NCI-H526 treated with DMSO at 0.1 percent for 48 hours (cell line): ENCODE measurements at regions not wholly inside any gene's neighbourhood (a gene's known extent, or its start where the extent isn't known, plus 50 kb on each side); places are given as distances from the start of the nearest gene placed in this dataset.
"Not testable (repeated sequence)": the region's sequence is repeated elsewhere in the genome, so short reads cannot be mapped to it uniquely, and the experiment has no call there.

ENCODE experiments used
- DNase-seq: peaks from one replicate; lab custom pipeline; 2025; lab: John Stamatoyannopoulos, UW

DNA sequence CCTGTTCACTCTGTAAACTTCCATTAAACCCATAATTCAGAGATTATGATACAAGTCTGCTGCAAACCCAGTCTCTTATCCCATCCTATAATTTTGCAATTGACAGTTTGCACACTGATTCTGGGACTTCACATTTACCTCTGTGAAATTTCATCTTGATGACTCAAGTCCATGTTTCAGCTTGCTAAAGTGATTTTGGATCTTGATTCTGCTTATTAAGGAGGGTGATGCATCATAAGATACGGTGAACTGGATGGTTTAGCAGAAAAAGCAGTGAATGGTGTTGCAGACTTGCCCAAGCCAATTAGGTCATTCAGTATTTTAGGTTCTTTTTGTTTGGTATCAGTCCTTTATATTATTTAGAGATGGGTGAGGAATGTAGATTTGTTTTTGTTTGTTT lies 125.5 kb upstream of the PODXL start:
- DNase-seq = no peak

DNA sequence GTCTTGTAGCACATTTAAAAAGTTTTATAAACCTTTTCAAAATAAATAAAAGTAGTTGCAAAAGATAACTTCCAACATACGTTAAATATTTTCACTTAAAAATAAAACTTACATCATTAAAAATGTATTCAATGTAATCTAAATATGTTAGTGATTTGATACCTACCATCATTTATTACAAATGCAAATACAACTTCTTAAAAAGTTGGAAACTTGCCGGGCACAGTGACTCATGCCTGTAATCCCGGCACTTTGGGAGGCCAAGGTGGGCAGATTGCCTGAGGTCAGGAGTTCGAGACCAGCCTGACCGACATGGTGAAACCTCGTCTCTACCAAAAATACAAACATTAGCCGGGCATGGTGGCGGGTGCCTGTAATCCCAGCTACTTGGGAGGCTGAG lies 122.6 kb upstream of the PODXL start:
- not testable (repeated sequence) for DNase-seq

DNA sequence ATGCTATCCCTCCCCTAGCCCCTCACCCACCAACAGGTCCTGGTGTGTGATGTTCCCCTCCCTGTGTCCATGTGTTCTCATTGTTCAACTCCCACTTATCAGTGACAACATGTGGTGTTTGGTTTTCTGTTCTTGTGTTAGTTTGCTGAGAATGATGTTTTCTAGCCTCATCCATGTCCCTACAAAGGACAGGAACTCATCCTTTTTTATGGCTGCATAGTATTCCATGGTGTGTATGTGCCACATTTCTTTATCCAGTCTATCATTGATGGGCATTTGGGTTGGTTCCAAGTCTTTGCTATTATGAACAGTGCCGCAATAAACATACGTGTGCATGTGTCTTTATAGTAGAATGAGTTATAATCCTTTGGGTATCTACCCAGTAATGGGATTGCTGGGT lies 120.4 kb upstream of the PODXL start:
- not testable (repeated sequence) for DNase-seq

DNA sequence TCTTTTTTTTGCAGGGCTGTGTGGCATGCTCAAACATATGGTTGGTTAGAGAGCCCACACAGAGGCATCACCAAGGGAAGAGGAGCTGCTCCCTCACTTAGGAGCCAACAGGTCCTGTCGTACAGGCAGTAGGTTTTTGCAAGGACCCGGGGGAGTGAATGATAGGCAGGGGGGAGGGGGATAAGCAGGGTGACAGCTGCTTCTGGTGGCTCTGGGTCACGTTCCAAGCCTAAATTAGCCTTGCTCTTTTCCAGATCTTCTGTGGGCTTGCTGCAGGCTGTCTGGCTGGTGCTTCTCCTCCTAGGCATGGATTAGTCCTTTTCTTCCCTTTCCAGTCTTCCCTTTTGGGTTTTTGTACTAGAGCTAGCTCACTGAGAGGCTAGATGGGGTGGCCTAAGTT lies 117.7 kb upstream of the PODXL start:
- DNase-seq = no peak

DNA sequence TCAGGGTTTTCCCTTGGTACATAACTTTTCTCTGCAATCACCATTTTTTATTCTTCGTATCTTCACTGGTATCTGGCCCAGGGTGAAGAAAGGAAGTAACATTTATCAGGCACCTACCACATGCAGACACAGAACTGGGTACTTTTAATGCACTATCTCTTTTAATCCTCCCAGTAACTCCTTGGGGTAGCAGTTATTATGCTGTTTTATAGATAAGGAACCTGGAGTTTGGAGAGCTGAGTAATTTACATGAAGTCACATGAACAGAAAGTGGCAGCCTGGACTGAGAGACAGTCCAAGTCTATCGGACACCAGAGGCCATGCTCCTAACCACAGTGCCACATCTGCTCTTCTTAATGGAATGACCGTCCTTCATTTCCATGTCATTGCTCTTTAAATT lies 117.1 kb upstream of the PODXL start:
- no peak for DNase-seq

DNA sequence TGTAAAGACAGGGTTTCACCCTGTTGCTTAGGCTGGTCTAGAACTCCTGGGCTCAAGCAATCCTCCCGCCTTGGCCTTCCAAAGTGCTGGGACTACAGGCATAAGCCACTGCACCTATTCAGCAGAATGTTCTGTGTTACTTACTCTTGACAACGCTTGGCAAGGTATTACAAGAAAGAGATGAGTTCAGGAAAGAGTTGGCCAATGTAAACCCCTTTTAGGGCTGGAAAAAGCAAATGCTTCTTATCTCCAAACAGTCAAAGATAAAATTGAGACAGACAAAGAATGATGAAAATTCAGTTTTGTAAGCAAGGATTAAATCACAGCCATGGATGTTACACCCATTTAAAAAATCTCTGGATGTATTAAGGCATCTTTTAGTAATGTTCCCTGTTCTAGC lies 114.0 kb upstream of the PODXL start:
- DNase-seq = no peak

DNA sequence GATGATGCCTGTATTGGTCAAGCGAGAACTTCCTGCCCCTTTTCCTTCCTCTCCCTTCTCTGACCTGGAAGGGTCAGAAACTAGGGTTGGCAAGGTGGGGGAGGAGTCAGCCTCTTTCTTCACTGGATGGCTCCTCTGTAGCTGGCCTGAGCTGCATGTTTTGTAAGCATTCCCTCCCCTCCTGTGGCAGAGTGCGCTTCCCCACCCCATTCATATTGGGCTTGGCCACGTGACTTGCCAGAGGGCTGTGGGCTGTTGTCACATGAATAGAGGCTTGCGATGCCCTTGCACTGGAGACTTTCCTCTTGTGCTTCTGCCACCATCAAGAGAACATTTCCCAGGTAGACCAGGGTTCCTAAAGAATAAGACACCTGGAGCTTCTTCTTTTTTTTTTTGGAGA lies 111.3 kb upstream of the PODXL start:
- no peak for DNase-seq

DNA sequence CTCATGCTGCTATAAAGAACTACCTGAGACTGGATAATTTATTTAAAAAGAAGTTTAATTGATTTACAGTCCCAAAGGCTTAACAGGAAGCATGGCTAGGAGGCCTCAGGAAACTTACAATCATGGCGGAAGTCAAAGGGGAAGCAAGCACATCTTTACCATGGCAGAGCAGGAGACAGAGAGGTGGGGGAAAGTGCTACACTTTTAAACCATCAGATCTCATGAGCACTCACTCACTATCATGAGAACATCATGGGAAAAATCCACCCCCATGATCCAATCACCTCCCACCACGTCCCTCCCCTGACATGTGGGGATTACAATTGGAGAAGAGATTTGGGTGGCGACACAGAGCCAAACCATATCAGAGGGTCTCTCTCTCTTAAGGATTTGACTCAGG lies 108.6 kb upstream of the PODXL start:
- no peak for DNase-seq

DNA sequence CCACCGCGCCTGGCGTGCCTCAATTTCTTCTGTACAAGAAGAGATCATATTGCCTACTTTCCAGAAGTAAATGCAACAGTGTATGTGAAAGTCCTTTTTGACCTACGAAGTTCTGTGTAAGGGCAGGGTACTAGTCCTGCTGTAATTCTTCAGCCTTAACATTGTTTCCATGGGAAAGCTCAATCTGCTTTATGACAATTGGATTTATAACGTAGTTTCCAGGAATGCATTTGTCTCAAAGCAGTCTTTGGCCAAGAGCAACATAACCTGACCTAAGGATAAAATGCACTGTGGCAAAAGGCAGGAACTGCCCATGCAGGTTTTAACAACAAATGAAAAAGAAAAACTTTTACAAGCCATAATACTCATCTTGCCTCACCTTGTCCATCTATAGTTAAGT lies 108.1 kb upstream of the PODXL start:
- DNase-seq = no peak

DNA sequence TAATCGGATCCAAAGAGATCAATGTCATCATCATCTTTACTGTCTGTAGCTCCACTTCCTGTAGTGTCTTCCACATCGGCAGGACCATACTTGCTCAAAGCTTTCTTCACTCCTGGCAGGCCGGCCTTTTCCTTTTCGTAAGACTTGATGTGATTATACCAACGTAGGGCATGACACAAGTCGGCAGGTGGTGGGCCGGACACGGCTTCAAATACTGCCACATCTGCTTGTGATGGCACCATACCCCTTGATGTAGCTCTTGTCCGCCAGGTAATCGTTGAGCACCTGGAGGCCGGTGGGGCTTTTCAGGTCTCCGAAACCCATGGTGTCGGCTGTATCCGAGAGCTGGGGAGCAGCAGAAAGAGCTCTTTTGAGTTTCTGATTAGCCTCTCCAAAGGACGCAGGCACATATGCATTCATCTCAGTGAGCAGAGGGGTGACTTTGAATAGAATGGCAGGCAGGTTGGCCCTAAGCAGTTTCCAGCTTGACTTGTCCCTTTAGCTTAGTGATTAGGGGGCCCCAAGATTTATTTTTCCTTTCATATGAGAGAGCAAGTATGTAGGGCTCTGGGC lies 106.0 kb upstream of the PODXL start:
- DNase-seq = not testable (repeated sequence)

DNA sequence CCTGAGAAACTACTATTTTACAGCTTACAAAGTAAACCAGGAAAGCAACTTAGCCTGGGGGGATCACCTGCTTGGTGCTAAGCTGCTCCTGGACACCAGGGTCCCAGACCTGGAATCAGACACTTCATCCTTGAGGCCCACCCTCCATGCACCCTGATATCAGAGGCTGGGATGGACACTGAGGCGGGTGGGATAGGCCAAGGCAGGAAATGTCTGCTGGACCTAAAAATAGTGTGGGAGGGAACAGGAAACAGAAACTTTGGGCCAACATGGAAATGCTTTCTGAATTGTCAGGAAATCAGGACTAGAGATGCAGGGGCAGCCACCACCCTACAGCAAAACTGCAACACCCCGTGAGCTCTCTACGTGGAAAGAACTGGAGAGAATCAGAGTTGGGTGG lies 101.5 kb upstream of the PODXL start:
- DNase-seq = no peak

DNA sequence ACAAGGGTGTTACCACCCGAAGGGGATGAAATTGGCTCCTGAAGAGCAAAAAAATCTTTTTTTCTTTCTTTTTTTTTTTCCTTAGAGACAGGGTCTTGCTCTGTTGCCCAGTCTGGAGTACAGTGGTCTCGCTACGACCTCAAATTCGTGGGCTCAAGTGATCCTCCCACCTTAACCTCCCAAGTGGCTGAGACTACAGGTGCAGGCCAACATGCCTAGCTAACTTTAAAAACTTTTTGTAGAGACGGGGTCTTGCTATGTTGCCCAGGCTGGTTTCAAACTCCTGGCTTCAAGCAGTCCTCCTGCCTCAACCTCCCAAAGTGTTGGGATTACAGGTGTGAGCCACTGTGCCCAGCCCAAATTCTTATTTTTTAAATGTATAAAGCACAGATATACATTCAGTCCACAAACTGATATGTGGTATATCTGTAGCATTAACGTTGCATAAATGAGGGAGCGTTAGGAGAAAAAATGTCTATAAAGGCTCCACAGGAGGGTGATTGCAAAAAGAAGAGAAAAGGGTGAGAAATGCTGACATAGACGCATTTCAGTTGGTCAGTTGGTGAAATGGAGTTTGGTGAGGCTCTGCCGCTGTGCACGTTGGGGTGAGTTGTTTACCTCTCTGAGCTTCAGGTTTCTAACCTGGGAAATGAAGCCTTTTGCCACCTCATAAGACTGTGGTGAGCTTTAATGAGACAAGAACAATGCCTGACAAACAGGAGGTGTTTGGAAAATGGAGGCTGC lies 100.7 kb upstream of the PODXL start:
- no peak for DNase-seq

DNA sequence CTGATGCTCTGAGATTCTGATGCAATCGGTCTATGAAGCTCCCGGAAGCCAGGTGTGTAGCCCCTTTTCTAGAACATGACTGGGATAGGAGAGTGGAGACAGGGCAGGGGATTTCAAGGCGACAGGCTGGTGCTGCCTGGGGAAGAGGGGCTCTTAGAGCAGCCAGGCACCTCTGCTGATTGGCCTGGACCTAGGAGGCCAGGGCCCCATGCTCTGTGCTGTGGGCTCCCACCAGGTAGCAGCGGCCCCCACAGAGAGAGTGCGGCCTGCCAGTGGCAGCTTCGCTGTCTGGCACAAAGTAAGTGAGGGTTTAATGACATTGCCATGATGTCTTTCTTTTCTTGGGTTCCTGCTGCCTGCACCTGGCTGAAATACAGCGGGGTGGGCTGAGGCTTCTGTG lies 99.4 kb upstream of the PODXL start:
- no peak for DNase-seq

DNA sequence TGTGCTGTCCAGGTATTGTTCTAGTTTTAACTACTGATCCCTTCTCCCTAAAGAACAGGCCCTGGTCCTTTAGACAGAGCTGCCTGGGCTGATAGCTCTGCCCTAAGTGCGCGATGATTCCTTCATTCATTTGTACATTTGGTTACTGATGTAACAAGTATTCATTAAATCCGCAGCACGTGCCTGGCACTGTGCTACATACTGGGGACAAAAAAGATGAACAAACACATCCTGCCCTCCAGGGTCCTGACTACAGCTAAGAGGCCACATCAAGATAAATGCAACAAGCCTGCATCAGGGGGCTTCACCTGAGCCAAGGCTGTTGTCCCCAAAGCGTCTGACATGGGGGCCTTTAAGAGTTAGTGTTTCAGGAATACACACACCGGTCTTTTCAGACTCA lies 99.0 kb upstream of the PODXL start:
- DNase-seq = no peak

DNA sequence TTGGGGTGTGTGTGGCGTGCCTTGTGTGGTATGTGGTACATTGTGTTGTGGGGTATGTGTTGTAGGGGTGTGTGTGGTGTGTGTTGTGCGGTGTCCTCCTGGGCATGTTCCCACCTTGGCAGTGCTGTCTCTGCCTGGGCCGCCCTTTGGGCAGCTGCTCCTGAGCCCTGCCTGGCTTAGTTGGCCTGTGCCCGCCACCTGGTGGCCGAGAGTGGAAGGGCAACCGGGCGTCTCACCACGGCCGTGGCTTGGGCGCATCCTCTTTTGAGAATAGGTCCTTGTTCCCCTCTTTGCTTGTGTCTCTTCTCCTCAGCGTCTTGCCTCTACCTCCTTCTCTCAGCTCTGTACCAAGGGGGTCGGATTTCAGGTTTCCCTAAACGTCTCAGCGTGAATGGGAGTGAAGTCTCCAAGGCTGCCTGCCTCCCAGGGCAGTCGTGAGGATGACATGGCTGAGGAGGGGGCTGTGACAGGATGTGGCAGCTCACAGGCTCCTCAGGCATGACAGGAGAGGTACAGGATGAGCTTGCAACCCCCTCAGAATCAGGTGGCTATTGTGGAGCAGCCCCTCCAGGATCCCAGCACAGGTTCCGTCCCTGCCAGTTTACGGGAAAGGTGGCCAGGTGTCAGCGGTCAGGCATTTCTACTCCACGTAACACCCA lies 98.4 kb upstream of the PODXL start:
- DNase-seq = peak; percentile 6

DNA sequence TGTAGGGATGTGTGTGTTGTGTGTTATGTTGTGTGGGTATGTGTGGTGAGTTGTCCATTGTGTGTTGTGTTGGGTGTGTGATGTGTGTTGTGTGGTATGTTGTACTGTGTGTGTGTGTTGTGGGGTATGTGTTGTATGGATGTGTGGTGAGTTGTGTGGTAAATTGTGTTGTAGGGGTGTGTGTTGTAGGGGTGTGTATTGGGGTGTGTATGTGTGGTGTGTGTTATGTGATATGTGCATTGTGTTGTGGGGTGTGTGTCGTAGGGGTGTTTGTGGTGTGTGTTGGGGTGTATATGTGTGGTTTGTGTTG lies 97.8 kb upstream of the PODXL start:
- DNase-seq = no peak

DNA sequence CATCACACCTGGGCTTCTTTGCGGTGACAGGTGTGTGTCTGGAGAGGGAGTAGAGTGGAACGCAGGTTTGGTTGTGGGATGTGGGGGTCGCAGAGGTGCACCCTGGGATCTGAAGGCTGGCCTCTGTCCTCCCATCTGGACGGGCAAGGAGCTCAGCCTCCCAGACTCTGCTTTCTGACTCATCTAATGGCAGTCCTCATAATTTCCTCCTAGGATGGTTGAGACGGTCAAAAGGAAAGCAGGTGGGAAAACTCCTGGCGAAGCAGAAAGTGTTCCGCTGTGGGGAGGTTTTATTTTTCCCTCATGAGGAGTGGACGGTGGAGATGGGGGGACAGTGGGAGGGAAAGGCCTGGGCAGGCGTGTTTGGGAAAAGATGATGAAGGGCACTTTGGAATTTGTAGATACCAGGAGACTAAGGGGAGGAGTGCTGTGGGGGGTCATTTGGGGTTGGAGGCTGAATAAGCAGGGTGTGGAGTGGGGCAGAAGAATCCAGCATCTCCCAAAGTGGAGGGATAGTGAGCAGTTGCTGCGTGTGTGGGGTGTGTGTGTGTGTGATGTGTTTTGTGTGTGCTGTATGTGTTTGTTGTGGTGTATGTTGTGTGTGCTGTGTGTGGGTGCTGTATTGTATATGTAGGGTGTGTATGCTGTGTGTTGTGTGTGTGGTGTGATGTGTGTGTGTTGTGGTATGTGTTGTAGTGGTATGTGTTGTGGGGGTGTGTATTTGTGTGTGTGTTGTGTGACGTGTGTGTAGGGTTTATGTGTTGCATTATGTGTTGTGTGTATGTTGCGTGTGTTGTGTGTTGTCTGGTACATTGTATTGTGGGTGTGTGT lies 97.2 kb upstream of the PODXL start:
- DNase-seq = no peak

DNA sequence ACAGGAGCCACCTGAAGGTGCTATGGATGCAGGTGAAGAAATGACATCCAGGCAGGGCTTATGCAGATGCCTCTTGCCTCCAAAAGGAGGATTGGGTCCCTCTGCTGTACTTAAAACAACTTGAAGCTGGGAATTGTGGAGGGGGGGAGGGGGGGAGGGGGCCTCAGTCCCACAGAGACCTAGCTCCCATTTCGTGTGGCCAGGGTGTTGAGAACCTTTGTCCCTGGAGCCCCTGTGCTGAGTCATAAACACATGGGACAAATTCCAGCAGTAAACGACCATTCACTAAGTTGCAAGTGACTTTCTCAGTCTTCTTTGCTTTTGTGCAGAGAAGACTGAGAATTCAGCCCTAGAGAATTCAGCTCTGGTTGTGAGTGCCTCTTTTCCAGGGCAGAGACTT lies 96.5 kb upstream of the PODXL start:
- no peak for DNase-seq

DNA sequence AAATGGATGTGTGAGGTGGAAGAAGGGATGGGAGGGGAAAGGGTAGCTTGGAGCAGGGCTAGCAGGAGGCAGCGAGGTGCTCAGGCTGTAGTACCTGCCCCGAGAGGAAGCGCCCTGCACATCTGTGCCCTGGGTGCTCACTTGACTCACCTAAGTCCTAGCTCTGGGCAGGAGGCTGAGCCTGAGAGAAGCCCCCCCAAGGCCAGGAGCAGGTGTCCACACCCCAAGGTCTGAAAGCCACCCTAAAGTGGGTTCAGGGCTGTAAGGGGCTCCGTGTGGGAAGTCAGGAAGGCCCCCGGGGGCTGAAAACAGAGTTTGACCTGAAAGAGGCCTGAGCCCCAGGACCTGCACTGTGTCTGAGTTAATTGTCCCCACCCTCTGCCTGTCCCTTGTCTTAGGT lies 95.8 kb upstream of the PODXL start:
- DNase-seq = no peak

DNA sequence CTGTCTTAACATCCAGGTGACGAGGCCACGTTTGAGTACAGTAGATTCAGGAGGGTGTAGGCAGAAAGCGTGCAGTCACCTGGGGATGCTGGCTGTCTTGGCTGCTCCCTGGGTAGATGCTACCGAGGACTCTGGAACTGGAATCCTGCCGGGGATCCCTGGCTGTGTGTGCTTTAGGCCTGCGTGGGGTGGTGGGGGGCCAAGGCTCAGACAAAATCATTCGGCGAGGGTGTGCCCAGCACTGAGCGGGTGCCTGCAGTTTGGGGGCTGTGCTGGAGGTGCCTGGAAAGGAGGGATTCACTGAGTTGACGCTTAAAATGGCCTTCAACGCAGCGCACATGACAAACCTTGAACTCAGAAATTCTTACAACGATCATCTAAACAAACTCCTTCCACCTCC lies 93.5 kb upstream of the PODXL start:
- no peak for DNase-seq

DNA sequence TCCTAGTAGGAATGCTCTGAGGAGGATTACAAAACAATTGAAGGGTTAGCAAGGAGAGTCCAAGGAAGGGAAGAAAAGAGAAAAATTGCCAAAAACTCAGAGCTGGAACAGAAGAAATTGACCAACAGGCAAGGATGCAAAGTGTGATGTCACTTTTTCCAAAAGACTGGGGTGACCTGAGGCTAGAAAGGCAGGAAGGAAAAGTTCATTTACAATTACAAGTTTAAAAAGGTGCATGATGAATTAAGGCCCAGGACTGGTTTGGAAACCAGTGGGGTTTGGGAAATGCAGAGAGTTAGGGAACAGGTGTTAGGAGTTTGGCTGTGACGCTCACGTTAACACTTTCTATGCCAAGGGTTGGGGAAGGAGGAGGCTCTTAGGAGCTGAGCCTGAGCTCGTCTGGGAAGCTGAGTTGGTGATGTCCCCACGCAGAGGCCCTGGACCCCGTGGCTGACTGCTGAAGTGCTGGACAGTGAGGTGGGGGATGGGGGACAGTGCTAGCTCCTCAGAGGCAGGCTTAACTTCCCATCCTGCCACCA lies 92.6 kb upstream of the PODXL start:
- no peak for DNase-seq

DNA sequence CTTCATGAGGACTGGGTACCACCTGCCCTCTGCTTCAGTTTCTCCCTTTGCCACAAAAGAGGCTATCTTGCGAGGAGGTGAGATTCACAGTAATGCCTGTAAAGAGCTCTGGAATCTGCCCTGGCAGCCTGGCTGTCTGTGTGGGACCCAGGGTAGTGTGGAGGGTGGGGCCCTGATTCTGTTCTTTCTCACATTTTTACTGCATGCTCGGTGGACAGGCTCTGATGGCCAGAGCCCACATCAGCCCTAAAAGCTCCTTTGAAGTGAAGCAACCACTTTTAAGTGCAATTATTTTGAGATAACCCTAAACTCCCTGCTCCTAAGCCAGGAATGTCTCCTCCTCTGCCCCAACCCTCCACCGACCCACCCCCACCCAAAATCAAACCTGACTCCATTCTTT lies 92.1 kb upstream of the PODXL start:
- no peak for DNase-seq

DNA sequence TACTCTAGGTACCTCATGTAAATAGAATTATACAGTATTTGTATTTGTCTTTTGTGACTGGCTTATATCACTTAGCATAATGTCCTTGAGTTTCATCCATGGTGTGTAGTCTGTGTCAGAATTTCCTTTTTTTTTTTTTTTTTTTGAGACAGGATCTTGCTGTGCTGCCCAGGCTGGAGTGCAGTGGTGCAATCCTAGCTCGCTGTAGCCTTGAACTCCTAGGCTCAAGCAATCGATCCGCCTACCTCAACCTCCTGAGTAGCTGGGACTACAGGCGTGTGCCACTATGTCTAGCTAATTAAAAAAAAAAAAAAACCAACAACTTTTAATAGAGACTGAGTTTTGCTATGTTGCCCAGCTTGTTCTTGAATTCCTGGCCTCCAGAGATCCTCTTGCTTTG lies 89.8 kb upstream of the PODXL start:
- DNase-seq = no peak
